Stimulated activated CD8-positive, alpha-beta memory T cell treated with anti-CD3 and anti-CD28 coated beads, Interleukin-7, amount 100 ng/mL, for 24 hours (primary cell): ENCODE measurements at regions not wholly inside any gene's neighbourhood (a gene's known extent, or its start where the extent isn't known, plus 50 kb on each side); places are given as distances from the start of the nearest gene placed in this dataset.
"Not testable (repeated sequence)": the region's sequence is repeated elsewhere in the genome, so short reads cannot be mapped to it uniquely, and the experiment has no call there.

Experiments
- DNase-seq: peaks from one replicate; pipeline ENCODE4 v3.0.0-alpha.2; 2020; ENCODE audit warnings: low read depth

- no peak for DNase-seq
Observed at GRCh38 chr15:70576696-70577095, 186.7 kb downstream of the UACA start.

- no peak for DNase-seq
Observed at GRCh38 chr15:70576276-70576675, 187.1 kb downstream of the UACA start.

DNA sequence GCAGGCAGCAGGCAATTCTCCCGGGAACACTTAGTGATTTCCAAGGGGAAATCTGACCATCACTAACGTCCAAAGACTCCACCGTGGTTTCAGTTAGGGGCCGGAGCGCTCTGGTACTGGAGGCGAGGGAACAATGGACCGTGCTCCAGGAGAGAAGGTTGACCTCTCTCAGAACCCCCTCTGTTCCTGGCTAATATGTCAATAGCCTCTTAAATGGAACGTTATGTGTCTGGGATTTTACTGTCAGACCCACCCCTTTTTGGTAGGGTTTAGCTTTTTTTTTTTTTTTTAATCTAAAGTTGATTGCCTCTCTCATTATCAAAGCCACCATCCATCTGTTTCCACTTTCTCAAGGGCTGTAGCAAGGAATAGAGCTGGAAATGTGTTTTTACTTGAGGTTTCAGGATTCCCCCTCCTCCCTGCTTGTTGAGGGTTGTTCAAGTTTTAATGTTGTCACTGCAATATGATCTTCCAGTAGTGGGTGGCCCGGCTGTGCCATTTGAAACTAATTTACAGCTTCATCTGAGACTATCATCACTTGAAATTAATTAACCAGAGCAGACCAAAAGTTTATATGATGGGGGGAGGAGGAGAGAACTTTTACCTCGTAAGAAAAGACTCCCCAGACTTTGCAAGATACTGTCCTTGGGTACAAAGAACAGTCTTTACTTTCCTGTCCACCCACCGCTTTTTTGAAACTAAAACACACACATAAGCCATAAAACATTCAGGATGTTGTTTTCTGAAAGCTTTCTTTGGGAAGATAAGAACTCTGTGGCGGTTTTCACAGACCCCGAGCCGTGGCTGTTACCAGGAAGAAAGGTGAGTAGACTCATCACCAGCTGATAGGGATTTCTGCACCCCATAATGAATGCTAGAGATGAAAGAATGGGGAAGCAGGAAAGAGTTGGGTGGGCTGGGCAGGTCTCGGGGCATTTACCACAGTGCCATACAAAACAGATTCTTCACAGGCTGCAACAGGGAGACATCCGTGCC lies 187.8 kb downstream of the UACA start:
- no peak for DNase-seq

DNA sequence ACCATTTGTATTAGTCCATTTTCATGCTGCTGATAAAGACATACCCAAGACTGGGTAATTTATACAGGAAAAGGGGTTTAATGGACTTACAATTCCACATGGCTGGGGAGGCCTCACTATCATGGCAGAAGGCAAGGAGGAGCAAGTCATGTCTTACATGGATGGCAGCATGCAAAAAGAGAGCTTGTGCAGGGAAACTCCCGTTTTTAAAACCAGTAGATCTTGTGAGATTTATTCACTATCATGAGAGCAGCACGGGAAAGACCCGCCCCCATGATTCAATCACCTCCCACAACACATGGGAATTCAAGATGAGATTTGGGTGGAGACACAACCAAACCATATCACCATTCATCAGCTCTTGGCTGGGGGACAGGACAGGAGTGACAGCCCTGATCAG lies 189.0 kb downstream of the UACA start:
- not testable (repeated sequence) for DNase-seq

DNA sequence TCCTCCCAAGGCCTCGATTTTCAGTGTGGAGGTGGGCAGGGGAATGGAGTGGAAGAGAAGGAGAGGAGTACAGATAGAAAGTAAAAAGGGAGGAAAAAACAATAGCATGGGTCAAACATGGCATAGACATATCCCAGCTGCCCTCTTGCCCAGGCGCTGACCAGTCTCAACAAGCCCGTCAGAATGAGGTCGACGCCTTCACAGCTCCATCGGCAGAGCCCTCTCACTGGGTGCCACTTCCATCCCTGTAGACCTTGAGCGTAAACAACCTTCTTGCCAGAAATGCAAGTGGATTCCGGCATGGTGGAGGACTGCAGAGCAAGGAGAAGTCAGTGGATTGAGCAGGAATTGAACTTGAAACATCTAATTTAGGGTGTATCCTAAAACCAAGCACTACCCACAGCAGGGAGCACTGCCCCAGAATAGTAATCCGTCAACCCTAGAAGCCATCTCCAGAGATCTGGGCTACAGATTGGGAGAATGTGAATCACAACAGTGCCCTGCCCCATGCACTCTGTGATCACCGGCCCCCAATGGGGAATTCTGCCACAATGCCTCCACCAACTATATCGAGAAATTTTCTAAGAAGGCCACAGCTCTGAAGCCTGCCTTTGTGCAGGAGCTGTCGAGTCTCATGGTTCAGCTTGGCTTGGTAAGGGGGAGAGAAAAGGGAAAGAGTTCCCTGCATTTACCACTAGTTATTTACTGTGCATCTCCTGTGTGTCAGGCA lies 190.1 kb downstream of the UACA start:
- no peak for DNase-seq

- no peak for DNase-seq
Observed at GRCh38 chr15:70569714-70570231, 193.6 kb downstream of the UACA start.

- DNase-seq = no peak
Observed at GRCh38 chr15:70569091-70569713, 194.2 kb downstream of the UACA start.

- no peak for DNase-seq
Observed at GRCh38 chr15:70566989-70567388, 196.4 kb downstream of the UACA start.

DNA sequence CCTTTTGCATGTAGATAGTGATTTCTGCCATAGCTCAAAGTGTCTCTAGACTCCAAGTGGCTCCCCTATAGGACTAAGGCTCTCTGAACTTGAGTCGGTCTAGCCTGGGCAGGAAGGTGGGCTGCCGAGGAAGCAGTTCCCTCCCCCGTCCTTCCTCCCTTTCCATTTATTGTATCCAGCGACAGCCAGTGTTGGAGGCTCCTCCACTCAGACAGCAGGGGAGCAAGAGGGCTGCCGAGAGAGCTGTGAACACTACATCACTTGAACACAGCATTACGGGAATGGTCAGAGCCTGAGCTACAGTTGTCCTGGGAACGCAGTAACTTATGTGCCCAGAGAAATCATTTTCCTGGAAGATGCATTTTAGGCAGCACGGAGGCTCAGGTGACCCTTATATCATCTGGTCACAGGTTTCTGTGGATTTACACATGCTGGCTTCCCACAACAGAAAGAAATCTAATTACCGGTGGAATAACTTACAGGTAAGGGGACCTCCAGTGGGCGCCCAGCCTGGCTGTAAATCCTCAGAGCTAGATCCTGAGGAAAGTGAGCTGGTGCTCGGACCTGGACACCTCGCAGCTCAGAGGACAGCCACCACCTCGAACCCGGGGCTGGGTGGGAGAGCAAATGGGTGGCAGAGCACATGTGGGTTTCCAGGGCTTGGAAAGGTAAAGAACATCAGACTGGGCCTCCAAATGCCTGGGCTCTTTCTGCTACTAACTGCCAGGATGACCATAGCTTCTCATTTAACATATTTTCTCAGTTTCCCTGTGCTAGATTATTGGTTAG lies 197.1 kb downstream of the UACA start:
- no peak for DNase-seq

DNA sequence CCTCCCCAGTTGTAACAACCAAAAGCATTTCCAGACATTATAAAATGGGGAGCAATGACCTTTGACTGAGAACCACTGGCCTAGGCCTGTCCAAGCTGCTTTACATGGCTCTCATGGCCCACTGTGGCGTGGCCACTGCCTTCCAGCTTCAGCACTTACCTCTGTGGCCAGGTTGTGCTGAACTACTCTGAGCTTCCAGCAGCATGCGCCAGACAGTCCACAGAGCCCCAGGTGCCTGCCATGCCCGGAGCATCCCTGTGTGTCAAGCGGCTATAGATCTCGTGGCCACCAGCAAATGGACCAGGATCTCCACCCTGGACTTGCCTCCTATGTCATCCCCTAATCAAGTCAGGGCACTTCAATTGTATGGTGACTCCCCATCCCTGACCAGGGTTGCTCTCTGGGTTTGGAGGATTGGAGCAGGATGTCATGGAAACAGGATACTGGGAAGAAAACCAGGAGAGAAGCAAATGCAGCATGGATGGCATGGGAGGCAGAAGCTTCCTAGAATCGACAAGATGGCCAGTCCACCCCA lies 199.7 kb downstream of the UACA start:
- DNase-seq = no peak

- DNase-seq = no peak
Observed at GRCh38 chr15:70562906-70563305, 200.5 kb downstream of the UACA start.

DNA sequence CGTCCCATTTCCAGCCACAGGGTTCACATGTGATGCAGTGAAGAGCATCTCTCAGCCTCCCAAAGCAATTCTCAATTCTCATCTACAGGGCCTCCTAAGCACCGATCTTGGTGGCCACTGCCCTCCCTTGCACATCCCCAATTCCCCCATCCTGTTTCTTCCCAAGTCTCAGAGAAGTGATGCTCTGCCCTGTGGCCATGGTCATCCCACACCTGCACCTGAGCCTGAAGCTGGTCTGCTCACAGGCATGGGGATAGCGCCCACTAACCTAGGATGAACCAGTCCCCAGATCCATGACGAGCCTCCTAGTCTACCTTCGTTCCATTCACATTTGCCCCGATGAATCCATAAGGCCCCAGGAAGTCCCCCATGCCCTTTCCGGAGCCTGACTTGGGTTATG lies 201.5 kb downstream of the UACA start:
- DNase-seq = no peak

DNA sequence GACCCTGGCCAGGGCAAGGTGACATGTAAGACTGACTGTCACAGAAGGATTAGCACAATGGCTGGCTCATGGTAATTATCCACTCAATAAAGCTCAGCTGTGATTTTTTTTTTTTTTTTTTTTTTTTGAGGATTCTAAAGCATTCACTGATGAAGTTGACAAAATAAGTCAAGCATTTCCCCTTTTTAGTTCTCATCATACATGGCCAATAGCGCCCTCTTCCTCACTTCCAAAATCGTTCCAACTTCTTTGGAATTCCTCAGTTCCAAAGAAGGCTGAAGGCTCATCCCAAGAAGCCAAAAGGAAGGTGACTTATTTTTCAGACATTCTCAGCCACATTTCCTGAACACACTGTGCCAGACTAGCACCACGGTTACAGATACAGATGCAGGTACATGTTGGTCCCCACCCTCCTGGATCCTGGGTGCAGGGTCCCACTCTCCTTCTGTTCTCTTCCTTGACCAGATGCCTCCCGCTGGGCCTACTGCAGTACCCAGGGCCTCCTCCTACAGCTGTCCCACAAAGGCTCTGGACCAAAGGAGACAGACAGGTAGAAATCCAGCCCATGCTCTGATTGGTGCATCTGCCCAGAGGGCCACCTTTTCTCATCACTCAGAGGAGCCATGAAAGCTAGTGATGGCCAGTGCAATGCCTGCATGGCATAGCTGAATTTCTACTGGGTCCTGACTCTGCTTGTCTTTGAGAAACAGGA lies 202.6 kb downstream of the UACA start:
- DNase-seq = no peak

- DNase-seq = no peak
Observed at GRCh38 chr15:70559265-70560239, 203.8 kb downstream of the UACA start.

GRCh38 chr15:70558406-70559264 lies 204.7 kb downstream of the UACA start:
- no peak for DNase-seq

GRCh38 chr15:70557521-70558258 lies 205.7 kb downstream of the UACA start:
- DNase-seq = no peak

DNA sequence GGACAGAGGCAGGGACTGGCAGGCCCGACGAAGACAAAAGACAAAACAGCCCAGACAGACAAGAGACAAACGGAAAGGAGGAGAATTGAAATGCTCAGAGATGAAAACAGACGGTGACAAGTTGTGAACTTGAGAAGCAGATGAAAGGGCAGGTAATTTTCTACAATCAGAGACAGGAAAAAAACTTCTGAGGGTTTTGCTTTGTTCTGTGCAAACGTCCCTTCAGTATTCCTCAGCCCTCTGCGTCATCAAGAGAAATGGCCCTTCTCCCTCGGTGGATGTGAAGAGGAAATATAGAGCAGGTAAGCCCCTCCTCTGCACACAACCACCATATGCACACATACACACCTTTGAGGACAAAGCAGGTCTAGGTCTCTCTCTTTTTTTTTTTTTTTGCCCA lies 206.6 kb downstream of the UACA start:
- no peak for DNase-seq
